ENCODE measurements at regions not wholly inside any gene's neighbourhood (a gene's known extent, or its start where the extent isn't known, plus 50 kb on each side); places are given as distances from the start of the nearest gene placed in this dataset.

- TF ChIP-seq CTCF (conservative IDR thresholded peaks at IDR 0.05; ENCODE audit: low read length): no peak
- no peak for TF ChIP-seq EZH2phosphoT487 (IDR thresholded peaks at IDR 0.05; ENCODE audit: borderline replicate concordance, low read depth, low read length)
Observed at GRCh38 chr12:119247720-119248043, 69.0 kb downstream of the HSPB8 start.

Measured in OCI-LY7 (cell line).